Peyer's patch (tissue), 4 donors: ENCODE measurements at regions not wholly inside any gene's neighbourhood (a gene's known extent, or its start where the extent isn't known, plus 50 kb on each side); places are given as distances from the start of the nearest gene placed in this dataset.

Source experiments
- POLR2A ChIP-seq, 2 donors: fragments of 450-650 bp; IDR thresholded peaks; one replicate each; pipeline ENCODE4 v1.5.1; 2017; ENCODE audit warnings: antibody characterized with exemption in 2 of 2, mild to moderate bottlenecking in 2 of 2, moderate library complexity in 2 of 2
- TF ChIP-seq, protein P1 (sequence below), 6 experiments: fragments of 450-650 bp in 4 of 6; fragments of 200-600 bp in 2 of 6; sonication (generic) in 1 of 6; IDR thresholded peaks; one replicate each; pipeline ENCODE4 v1.5.1; 2017 to 2019; ENCODE audit warnings: antibody characterized with exemption in 6 of 6, mild to moderate bottlenecking in 3 of 6, moderate library complexity in 1 of 6

DNA sequence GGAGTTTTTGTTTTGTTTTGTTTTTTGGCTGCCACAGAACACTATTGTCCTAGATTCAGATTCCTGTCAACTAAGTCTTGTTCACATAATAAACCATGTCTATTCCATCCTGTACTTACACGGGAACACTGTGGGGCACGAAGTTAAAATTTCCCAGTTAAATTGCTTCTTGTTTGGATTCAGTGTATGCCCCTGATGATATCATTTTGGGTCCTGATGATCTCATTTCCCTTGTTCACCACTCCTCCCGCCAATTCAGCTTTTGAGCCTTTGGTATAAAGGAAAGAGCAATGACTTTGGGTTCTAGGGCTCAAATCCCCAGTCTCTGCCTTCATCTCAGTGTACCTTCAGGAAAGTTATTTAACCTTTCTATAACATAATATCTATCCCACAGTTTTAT lies 333.5 kb downstream of the FBXW7 start:
- TF ChIP-seq, protein P1, sequence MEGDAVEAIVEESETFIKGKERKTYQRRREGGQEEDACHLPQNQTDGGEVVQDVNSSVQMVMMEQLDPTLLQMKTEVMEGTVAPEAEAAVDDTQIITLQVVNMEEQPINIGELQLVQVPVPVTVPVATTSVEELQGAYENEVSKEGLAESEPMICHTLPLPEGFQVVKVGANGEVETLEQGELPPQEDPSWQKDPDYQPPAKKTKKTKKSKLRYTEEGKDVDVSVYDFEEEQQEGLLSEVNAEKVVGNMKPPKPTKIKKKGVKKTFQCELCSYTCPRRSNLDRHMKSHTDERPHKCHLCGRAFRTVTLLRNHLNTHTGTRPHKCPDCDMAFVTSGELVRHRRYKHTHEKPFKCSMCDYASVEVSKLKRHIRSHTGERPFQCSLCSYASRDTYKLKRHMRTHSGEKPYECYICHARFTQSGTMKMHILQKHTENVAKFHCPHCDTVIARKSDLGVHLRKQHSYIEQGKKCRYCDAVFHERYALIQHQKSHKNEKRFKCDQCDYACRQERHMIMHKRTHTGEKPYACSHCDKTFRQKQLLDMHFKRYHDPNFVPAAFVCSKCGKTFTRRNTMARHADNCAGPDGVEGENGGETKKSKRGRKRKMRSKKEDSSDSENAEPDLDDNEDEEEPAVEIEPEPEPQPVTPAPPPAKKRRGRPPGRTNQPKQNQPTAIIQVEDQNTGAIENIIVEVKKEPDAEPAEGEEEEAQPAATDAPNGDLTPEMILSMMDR (IDR thresholded peaks at IDR 0.05) = no peak
- no peak for TF ChIP-seq POLR2A (IDR thresholded peaks at IDR 0.05)
